ENCODE measurements at regions not wholly inside any gene's neighbourhood (a gene's known extent, or its start where the extent isn't known, plus 50 kb on each side); places are given as distances from the start of the nearest gene placed in this dataset.

- TF ChIP-seq CTCF (IDR thresholded peaks at IDR 0.05; ENCODE audit: control insufficient read depth, extremely low read depth, insufficient read depth): no peak
- no peak overlapping the region for H3K4me3 ChIP-seq (ENCODE audit: low read depth, low read length)
- DNase-seq (ENCODE audit: low read depth): no peak
Measured at GRCh38 chr14:57089901-57090300, 178.8 kb downstream of the EXOC5 start.

- TF ChIP-seq CTCF (IDR thresholded peaks at IDR 0.05; ENCODE audit: control insufficient read depth, extremely low read depth, insufficient read depth): no peak
- no peak for DNase-seq (ENCODE audit: low read depth)
- H3K4me3 ChIP-seq (ENCODE audit: low read depth, low read length): no peak overlapping the region
Measured at GRCh38 chr14:57087841-57088240, 180.9 kb downstream of the EXOC5 start.

GRCh38 chr14:57086271-57087162 lies 182.2 kb downstream of the EXOC5 start:
- no peak overlapping the region for H3K4me3 ChIP-seq (ENCODE audit: low read depth, low read length)
- no peak for TF ChIP-seq CTCF (IDR thresholded peaks at IDR 0.05; ENCODE audit: control insufficient read depth, extremely low read depth, insufficient read depth)
- no peak for DNase-seq (ENCODE audit: low read depth)

GRCh38 chr14:57085801-57086200 lies 182.9 kb downstream of the EXOC5 start:
- no peak for TF ChIP-seq CTCF (IDR thresholded peaks at IDR 0.05; ENCODE audit: control insufficient read depth, extremely low read depth, insufficient read depth)
- DNase-seq (ENCODE audit: low read depth): no peak
- H3K4me3 ChIP-seq (ENCODE audit: low read depth, low read length): no peak overlapping the region

GRCh38 chr14:57085043-57085442 lies 183.7 kb downstream of the EXOC5 start:
- no peak overlapping the region for H3K4me3 ChIP-seq (ENCODE audit: low read depth, low read length)
- DNase-seq (ENCODE audit: low read depth): no peak
- TF ChIP-seq CTCF (IDR thresholded peaks at IDR 0.05; ENCODE audit: control insufficient read depth, extremely low read depth, insufficient read depth): no peak

GRCh38 chr14:57080691-57081090 lies 188.0 kb downstream of the EXOC5 start:
- no peak for DNase-seq (ENCODE audit: low read depth)
- no peak for TF ChIP-seq CTCF (IDR thresholded peaks at IDR 0.05; ENCODE audit: control insufficient read depth, extremely low read depth, insufficient read depth)

GRCh38 chr14:57078054-57078453 lies 190.7 kb downstream of the EXOC5 start:
- no peak for DNase-seq (ENCODE audit: low read depth)
- no peak overlapping the region for H3K4me3 ChIP-seq (ENCODE audit: low read depth, low read length)
- no peak for TF ChIP-seq CTCF (IDR thresholded peaks at IDR 0.05; ENCODE audit: control insufficient read depth, extremely low read depth, insufficient read depth)

More at GRCh38 chr14:57080691-57081090, 188.0 kb downstream of the EXOC5 start:
- H3K4me3 ChIP-seq (ENCODE audit: low read depth, low read length): no peak overlapping the region

Measured in LNCaP clone FGC (cell line).